ENCODE measurements at regions not wholly inside any gene's neighbourhood (a gene's known extent, or its start where the extent isn't known, plus 50 kb on each side); places are given as distances from the start of the nearest gene placed in this dataset.

GRCh38 chr6:56842686-56843475, 112.0 kb upstream of the BEND6 start:
- TF ChIP-seq CHD1 (IDR thresholded peaks at IDR 0.05; ENCODE audit: low read depth, low read length) (no peak), MXI1 (IDR thresholded peaks at IDR 0.05; ENCODE audit: low read depth, low read length) (no peak), PAX8 (IDR thresholded peaks at IDR 0.05) (no peak), EZH2 (IDR thresholded peaks at IDR 0.05; ENCODE audit: borderline replicate concordance, control insufficient read depth, low read depth, low read length) (no peak), RFX5 (IDR thresholded peaks at IDR 0.05; ENCODE audit: low read depth, low read length) (no peak), CTCF (IDR thresholded peaks at IDR 0.05 in 2 of 3, conservative IDR thresholded peaks at IDR 0.05 in 1 of 3; ENCODE audit: control insufficient read depth in 2 of 3, extremely low read depth in 1 of 3, insufficient read depth in 1 of 3, low read depth in 3 of 3, low read length in 3 of 3) (no peak), NR2C2 (IDR thresholded peaks at IDR 0.05; ENCODE audit: borderline replicate concordance, control insufficient read depth, insufficient read length, low read depth) (no peak), CREB1 (IDR thresholded peaks at IDR 0.05; ENCODE audit: low read depth) (no peak), MLLT1 (IDR thresholded peaks at IDR 0.05) (peak; percentile 77), MAX (IDR thresholded peaks at IDR 0.05; ENCODE audit: low read depth, low read length) (no peak), IKZF2 (IDR thresholded peaks at IDR 0.05) (peak in 1 of 2 experiments; percentile 46; a peak in 1 of 4 replicates), EP300 (IDR thresholded peaks at IDR 0.05; ENCODE audit: borderline replicate concordance in 1 of 2, control insufficient read depth in 1 of 2, low read depth in 2 of 2, low read length in 2 of 2) (no peak)
